Mesothelial cell of epicardium (in vitro differentiated cells): ENCODE measurements at regions not wholly inside any gene's neighbourhood (a gene's known extent, or its start where the extent isn't known, plus 50 kb on each side); places are given as distances from the start of the nearest gene placed in this dataset.

Experiments
- DNase-seq, 2 experiments: peaks; one replicate each; pipeline ENCODE4 v3.0.0; 2021; ENCODE audit warnings: low spot score in 2 of 2; ENCODE audit not compliant: unreplicated experiment in 2 of 2
- H3K27ac Mint-ChIP-seq: 2 replicates; pipeline ENCODE4 v1.8.0; 2021; ENCODE audit warnings: mixed read lengths
- H3K27me3 Mint-ChIP-seq: 2 replicates; pipeline ENCODE4 v1.8.0; 2021; ENCODE audit warnings: low read depth, mixed read lengths
- H3K36me3 Mint-ChIP-seq: 2 replicates; pipeline ENCODE4 v1.8.0; 2021; ENCODE audit warnings: mixed read lengths
- H3K4me1 Mint-ChIP-seq: 2 replicates; pipeline ENCODE4 v1.8.0; 2021; ENCODE audit warnings: mixed read lengths
- H3K4me3 Mint-ChIP-seq: 2 replicates; pipeline ENCODE4 v1.8.0; 2021; ENCODE audit warnings: mild to moderate bottlenecking, moderate library complexity, mixed read lengths
- H3K9me3 Mint-ChIP-seq: 2 replicates; pipeline ENCODE4 v1.8.0; 2021; ENCODE audit warnings: mixed read lengths
- TF ChIP-seq, protein P1 (sequence below): fragments of 200-600 bp; sonication (generic); IDR thresholded peaks from one replicate; pipeline ENCODE4 v1.5.0; 2021; ENCODE audit warnings: antibody characterized with exemption; ENCODE audit not compliant: unreplicated experiment

DNA sequence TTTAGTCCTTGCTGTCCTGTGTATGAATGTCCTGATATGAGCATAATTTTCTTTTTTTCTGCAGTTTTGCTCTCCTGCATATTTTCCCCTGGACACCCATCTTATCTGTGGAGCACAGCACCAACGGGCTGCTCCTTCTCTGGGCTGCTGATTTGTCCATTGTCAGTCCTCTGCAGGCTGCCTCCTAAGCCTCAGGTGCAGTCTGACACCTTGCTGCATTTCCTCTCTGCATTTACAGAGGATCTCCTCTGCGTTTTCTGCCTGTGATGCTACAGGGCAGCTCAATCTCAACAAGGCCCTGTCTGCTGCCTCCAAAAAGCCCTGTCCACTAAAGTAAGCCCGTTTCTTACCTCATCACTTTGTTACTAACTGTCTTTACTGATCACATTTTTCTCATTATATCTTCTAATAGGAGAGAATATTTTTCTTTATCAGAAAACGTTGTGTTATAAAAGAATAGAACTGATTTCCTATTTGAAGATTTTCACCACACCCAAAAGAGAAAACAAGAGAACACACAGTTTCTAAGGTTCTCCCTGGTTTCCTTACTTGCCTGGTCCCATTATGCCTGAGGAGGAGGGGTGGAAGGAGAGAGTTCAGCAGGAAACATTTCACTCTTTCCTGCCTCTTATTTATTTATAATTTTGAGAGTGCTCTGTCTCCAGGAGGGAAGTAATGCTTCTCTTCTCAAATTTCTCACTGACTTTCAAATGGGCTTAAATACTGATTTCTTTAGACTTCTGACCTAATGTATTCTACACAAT is 65.6 kb upstream of the TDRD3 start:
- peaks cover 6% of the 10 kb centered on the region for H3K36me3 Mint-ChIP-seq
- peaks cover 47% of the 10 kb centered on the region for H3K4me1 Mint-ChIP-seq
- no peaks in the 10 kb centered on the region for H3K27me3 Mint-ChIP-seq
- H3K9me3 Mint-ChIP-seq, result peaks cover 12% of the 10 kb centered on the region
- H3K27ac Mint-ChIP-seq, result peak overlapping the region; percentile 14
- no peak overlapping the region for H3K4me3 Mint-ChIP-seq
- no peak for DNase-seq
- TF ChIP-seq, protein P1, sequence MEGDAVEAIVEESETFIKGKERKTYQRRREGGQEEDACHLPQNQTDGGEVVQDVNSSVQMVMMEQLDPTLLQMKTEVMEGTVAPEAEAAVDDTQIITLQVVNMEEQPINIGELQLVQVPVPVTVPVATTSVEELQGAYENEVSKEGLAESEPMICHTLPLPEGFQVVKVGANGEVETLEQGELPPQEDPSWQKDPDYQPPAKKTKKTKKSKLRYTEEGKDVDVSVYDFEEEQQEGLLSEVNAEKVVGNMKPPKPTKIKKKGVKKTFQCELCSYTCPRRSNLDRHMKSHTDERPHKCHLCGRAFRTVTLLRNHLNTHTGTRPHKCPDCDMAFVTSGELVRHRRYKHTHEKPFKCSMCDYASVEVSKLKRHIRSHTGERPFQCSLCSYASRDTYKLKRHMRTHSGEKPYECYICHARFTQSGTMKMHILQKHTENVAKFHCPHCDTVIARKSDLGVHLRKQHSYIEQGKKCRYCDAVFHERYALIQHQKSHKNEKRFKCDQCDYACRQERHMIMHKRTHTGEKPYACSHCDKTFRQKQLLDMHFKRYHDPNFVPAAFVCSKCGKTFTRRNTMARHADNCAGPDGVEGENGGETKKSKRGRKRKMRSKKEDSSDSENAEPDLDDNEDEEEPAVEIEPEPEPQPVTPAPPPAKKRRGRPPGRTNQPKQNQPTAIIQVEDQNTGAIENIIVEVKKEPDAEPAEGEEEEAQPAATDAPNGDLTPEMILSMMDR, result no peak

DNA sequence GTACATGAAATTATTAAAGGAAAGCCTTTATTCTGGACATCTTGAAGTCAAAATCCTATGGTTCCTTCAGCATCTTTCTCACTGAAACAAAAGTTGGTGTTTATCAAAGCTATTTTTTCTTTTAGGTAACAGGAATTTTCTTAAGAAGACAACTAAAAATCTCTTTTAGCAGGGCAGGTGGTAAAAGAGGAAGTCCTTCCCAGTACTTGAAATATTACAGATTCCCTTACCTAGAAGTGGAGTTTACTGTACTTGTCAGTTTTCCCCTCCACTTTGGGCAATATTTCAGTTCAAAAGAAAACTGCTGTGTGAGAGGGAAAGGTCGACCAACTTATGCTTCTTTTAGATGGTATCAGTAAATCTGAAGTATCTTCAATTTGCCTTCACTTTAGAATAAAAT is 64.3 kb upstream of the TDRD3 start:
- H3K9me3 Mint-ChIP-seq, result peaks cover 12% of the 10 kb centered on the region
- no peak overlapping the region for H3K4me3 Mint-ChIP-seq
- TF ChIP-seq, protein P1, result no peak
- no peak for DNase-seq
- peaks cover 6% of the 10 kb centered on the region for H3K36me3 Mint-ChIP-seq
- no peak overlapping the region for H3K27ac Mint-ChIP-seq
- H3K27me3 Mint-ChIP-seq, result no peaks in the 10 kb centered on the region
- H3K4me1 Mint-ChIP-seq, result peaks cover 41% of the 10 kb centered on the region

GRCh38 chr13:60334310-60334709 is 62.7 kb upstream of the TDRD3 start:
- TF ChIP-seq, protein P1, result no peak
- Mint-ChIP-seq H3K4me3 (no peak overlapping the region), H3K27me3 (no peaks in the 10 kb centered on the region), H3K9me3 (peaks cover 12% of the 10 kb centered on the region), H3K4me1 (peaks cover 31% of the 10 kb centered on the region), H3K27ac (no peak overlapping the region), H3K36me3 (peaks cover 6% of the 10 kb centered on the region)
- DNase-seq, result no peak

DNA sequence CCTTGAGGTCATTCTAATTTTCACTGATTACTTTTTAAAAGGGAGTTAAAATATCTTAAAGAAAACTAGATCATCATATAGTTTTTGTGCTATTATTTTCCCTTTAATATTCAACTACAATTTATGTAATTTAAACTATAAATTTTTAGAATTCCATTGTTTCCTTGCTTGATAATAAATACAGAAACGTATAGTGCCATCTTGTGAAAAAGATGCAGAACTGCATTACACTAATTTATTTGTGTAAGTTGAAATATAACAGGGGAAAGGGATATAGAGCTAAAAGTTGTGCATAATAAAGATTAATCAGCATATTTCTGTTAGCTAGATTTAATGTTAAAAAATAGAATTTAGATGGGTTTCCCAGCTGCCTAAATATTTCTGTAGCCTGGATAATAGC is 61.5 kb upstream of the TDRD3 start:
- Mint-ChIP-seq H3K27me3 (no peaks in the 10 kb centered on the region), H3K27ac (no peak overlapping the region), H3K36me3 (peaks cover 6% of the 10 kb centered on the region), H3K4me3 (no peak overlapping the region), H3K4me1 (peaks cover 26% of the 10 kb centered on the region), H3K9me3 (peaks cover 12% of the 10 kb centered on the region)
- TF ChIP-seq, protein P1, result peak; percentile 65
- no peak for DNase-seq

GRCh38 chr13:60338754-60339153 is 58.3 kb upstream of the TDRD3 start:
- Mint-ChIP-seq H3K4me3 (no peak overlapping the region), H3K27me3 (no peaks in the 10 kb centered on the region), H3K9me3 (peaks cover 16% of the 10 kb centered on the region), H3K36me3 (no peaks in the 10 kb centered on the region), H3K4me1 (peaks cover 14% of the 10 kb centered on the region), H3K27ac (no peak overlapping the region)
- DNase-seq, result no peak
- TF ChIP-seq, protein P1, result no peak
